Naive B cell (primary cell): ENCODE measurements at regions not wholly inside any gene's neighbourhood (a gene's known extent, or its start where the extent isn't known, plus 50 kb on each side); places are given as distances from the start of the nearest gene placed in this dataset.

Source experiments
- ATAC-seq, 2 donors: fragments of 150-1000 bp; cut with Tn5 transposase; 2 replicates each; pipeline ENCODE4 v1.10.0; 2021; ENCODE audit warnings: low read depth in 2 of 2, mild to moderate bottlenecking in 2 of 2, moderate library complexity in 2 of 2
- DNase-seq: peaks from one replicate; pipeline ENCODE4 v3.0.0; 2022
- H3K27ac Mint-ChIP-seq, 6 donors: one replicate each; pipeline ENCODE4 v1.8.0; 2020 to 2022; ENCODE audit warnings: mild to moderate bottlenecking in 6 of 6, mixed read lengths in 6 of 6, moderate library complexity in 5 of 6, inconsistent platforms in 2 of 6
- H3K27me3 Mint-ChIP-seq, 3 donors: one replicate each; pipeline ENCODE4 v1.8.0; 2021 to 2022; ENCODE audit warnings: mixed read lengths in 3 of 3, mild to moderate bottlenecking in 1 of 3
- H3K36me3 Mint-ChIP-seq, 2 donors: one replicate each; pipeline ENCODE4 v1.8.0; 2020 to 2022; ENCODE audit warnings: mixed read lengths in 2 of 2, inconsistent platforms in 1 of 2, mild to moderate bottlenecking in 1 of 2
- H3K4me1 Mint-ChIP-seq, 3 donors: one replicate each; pipeline ENCODE4 v1.8.0; 2020 to 2022; ENCODE audit warnings: mixed read lengths in 3 of 3, inconsistent platforms in 1 of 3, mild to moderate bottlenecking in 1 of 3, moderate library complexity in 1 of 3
- H3K4me3 Mint-ChIP-seq, 8 donors: one replicate each; pipeline ENCODE4 v1.8.0; 2020 to 2022; ENCODE audit warnings: mild to moderate bottlenecking in 8 of 8, mixed read lengths in 8 of 8, moderate library complexity in 8 of 8, inconsistent platforms in 2 of 8
- H3K9me3 Mint-ChIP-seq, 7 donors: one replicate each; pipeline ENCODE4 v1.8.0; 2020 to 2022; ENCODE audit warnings: mixed read lengths in 7 of 7, mild to moderate bottlenecking in 5 of 7, inconsistent platforms in 2 of 7, moderate library complexity in 1 of 7

DNA sequence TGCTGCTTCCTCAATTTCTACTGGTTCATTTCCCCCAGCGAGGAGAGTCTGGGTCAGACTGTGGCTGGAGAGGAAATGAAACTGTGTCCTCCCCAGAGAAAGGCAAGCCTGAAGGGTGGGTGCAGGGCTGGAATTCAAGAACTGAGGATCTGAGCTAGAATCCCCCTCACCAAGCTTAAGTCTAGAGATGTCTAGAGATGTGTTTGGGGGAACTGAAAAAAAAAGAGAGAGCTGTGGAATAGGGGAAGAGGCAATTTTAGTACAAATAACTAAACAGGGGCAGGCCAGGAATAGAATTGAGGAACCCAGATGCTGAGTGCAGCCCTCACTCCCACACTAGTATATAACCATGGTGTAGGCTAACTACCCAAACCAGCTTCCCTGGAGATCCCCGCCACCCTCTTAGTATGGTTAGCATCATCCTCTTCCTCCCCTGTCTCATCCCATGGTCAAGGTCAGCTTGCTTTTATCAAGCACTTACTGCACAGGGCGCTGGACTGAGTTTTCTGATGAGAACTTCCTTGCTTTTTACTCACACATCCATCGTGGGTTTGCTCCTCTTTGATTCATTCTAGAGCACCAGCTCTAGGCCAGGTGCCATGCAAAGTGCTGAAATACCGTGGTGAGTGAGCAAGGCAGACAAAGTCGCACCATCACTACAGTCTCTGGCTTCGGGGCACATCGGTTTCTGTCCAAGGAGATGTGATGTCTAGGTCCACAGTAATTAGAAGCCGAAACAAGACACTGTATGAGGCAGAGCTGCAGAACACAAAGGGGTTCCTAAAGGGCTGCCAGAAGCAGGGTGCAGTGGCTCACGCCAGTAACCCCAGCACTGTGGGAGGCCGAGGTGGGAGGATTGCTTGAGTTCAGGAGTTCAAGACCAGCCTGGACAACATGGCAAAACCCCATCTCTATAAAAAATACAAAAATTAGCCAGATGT lies 112.9 kb upstream of the IPO9 start:
- Mint-ChIP-seq H3K36me3 (no peaks in the 10 kb centered on the region), H3K9me3 (no peaks in the 10 kb centered on the region), H3K4me1 (peaks cover 23 to 36% (median 31%) of the 10 kb centered on the region in 3 donors), H3K4me3 (peak overlapping the region in 5 of 8 donors; percentile 5 to 70 (median 55)), H3K27ac (peak overlapping the region; percentile 1 to 86 (median 48)), H3K27me3 (no peaks in the 10 kb centered on the region)
- peak; percentile 55 for DNase-seq
- peak; percentile 87 to 88 for ATAC-seq

DNA sequence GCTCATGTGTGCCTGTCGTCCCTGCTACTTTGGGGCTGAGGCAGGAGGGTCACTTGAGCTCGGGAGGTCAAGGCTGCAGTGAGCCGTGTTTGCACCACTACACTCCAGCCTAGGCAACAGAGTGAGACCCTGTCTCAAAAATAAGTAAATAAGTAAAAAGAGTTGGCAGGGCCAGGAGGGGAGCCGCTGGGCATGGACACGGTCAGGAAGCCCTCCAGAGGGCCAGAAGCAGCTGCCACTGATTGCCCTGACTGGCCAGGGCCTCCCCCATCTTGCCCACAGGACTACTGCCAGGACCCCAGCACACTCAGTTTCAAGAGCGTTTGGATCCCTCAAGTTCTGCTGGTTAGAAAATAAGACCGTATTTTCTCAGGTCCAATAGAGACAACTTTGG lies 112.2 kb upstream of the IPO9 start:
- Mint-ChIP-seq H3K9me3 (no peaks in the 10 kb centered on the region), H3K27me3 (no peaks in the 10 kb centered on the region), H3K27ac (no peak overlapping the region), H3K36me3 (no peaks in the 10 kb centered on the region), H3K4me3 (no peak overlapping the region), H3K4me1 (peaks cover 23 to 36% (median 31%) of the 10 kb centered on the region in 3 donors)
- ATAC-seq (no peak), DNase-seq (no peak)

DNA sequence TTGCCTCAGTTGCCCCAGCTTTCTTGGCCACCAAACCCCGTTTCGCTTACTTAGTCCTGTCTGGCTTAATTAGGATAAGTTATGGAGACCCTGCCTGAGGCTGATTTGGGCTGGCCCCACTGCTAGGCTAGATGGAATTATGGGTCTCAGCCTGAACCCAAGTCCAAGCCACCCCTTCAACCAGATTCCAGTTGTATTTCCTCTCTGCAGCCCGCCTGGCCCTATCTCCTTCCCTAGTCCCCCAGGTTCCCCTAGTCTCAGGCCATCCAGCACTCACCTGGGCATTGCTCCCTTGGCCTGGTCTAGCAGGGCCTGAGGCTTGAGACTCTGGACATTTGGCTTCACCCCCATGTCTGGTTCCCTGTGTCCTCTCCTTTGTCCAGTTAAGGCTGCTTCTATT lies 111.7 kb upstream of the IPO9 start:
- ATAC-seq, result no peak
- Mint-ChIP-seq H3K27me3 (no peaks in the 10 kb centered on the region), H3K9me3 (no peaks in the 10 kb centered on the region), H3K4me1 (peaks cover 23 to 36% (median 31%) of the 10 kb centered on the region in 3 donors), H3K36me3 (no peaks in the 10 kb centered on the region), H3K4me3 (peak overlapping the region in 1 of 8 donors; percentile 65), H3K27ac (peak overlapping the region in 2 of 6 donors; percentile 28 to 59)
- no peak for DNase-seq

- H3K36me3 Mint-ChIP-seq, result no peaks in the 10 kb centered on the region
- H3K4me3 Mint-ChIP-seq, result peak overlapping the region in 2 of 8 donors; percentile 49 to 68
- H3K27me3 Mint-ChIP-seq, result no peaks in the 10 kb centered on the region
- peaks cover 23 to 36% (median 31%) of the 10 kb centered on the region in 3 donors for H3K4me1 Mint-ChIP-seq
- ATAC-seq (no peak), DNase-seq (no peak)
- H3K9me3 Mint-ChIP-seq, result no peaks in the 10 kb centered on the region
- peak overlapping the region in 2 of 6 donors; percentile 76 to 86 for H3K27ac Mint-ChIP-seq
Measured at GRCh38 chr1:201718346-201719202, 110.4 kb upstream of the IPO9 start.

DNA sequence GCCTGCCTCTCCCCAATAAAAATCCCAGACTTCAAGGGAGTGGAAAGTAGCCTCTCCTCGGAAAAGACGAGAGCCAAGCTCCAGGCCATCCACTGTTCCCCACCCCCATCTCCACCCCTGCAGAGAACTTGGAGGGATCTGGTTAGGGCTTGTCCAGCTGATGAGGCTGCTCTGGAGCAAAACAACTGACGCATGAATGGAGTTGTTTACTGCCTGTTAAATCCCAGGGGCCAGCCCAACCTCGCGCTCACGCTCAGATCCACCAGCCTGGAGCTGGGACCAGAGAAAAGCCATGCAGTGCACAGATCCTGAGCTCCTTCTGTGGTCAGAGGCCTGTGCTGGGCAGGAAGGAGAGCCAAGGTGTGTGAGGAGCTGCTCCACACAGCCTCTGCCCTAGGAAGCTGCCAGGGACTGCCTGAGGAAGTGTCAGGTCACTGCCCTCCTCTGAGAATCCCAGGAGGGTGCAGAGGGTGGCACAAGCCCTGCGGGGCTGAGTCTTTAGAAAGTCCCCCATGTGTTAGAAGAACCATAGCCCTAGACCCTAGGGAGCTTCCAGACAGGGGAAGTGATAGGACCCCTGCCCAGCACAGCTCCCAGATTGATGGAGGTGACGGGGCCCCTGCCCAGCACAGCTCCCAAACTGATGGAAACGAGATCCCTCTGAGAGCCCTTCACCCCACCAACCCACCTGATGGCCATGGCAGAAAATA lies 109.0 kb upstream of the IPO9 start:
- no peaks in the 10 kb centered on the region for H3K9me3 Mint-ChIP-seq
- no peak overlapping the region for H3K27ac Mint-ChIP-seq
- DNase-seq (no peak), ATAC-seq (no peak)
- peaks cover 0 to 1% (median 0%) of the 10 kb centered on the region in 3 donors for H3K27me3 Mint-ChIP-seq
- peak overlapping the region in 1 of 8 donors; percentile 77 for H3K4me3 Mint-ChIP-seq
- no peaks in the 10 kb centered on the region for H3K36me3 Mint-ChIP-seq
- H3K4me1 Mint-ChIP-seq, result peaks cover 23 to 36% (median 31%) of the 10 kb centered on the region in 3 donors

DNA sequence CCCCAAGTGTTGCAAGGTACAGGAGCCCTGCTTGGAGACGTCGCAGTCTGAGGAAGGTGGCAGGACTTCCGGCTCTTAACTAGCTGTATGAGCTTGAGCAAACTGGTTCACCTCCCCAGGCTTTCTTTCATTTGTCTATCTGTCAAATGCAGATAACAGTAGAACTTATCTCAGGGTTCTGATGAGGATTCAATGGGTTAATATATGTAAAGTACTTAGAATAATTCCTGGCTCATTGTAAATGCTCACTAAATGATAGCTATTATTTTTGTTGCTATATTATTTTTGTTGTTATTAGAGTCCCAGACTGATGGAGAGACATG lies 108.5 kb upstream of the IPO9 start:
- no peaks in the 10 kb centered on the region for H3K36me3 Mint-ChIP-seq
- no peak for DNase-seq
- H3K4me1 Mint-ChIP-seq, result peaks cover 23 to 35% (median 27%) of the 10 kb centered on the region in 3 donors
- no peak overlapping the region for H3K27ac Mint-ChIP-seq
- no peak for ATAC-seq
- peaks cover 0 to 4% (median 0%) of the 10 kb centered on the region in 3 donors for H3K27me3 Mint-ChIP-seq
- peak overlapping the region in 1 of 8 donors; percentile 77 for H3K4me3 Mint-ChIP-seq
- H3K9me3 Mint-ChIP-seq, result no peaks in the 10 kb centered on the region

DNA sequence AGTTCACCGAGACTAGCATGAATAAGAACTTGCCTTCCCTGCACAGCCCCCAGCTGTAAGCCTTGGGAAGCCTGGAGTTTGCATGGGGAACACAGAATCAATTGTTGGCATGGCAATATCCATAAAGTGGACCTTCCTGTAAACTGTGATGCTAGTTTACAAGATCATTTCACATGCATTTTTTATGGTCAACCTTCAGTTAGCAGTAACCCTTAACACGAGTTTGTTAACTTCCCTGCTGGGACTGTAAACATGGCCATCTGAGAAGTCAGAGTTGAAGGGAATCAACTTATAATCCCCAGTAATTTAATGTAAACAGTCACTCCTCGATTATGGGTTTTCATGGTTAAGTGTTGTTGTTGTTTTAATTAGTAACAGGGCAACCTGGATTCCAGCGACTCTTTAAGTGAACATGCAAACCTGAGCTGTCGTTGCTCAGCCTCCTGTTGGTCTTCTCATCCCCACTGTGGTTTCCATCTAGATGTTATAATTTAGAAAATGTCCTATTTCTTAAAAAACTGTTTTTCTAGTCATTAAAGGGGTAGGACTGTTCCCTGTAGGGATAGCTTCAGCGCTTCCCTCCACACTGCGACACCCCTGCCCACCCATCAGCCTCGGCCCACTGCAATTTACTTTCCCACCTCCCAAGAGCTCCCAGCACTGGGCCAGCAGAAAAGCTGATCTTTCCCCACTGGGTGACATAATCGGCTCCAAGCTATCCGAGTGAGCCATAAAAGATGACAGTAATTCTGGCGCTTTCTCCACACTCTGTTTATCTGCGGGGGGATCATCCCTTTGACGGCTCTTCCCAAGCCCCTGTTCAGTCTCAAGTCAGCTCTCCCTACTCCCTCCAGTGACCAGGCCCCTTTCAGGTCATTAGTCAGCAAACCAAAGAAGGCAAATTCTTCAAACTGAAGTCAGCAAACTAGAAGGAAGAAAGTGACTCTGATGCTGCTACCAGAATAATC lies 107.6 kb upstream of the IPO9 start:
- ATAC-seq (no peak), DNase-seq (no peak)
- Mint-ChIP-seq H3K36me3 (no peaks in the 10 kb centered on the region), H3K9me3 (no peaks in the 10 kb centered on the region), H3K27me3 (peaks cover 0 to 4% (median 0%) of the 10 kb centered on the region in 3 donors), H3K4me1 (peaks cover 14 to 27% (median 18%) of the 10 kb centered on the region in 3 donors), H3K4me3 (peak overlapping the region in 1 of 8 donors; percentile 29), H3K27ac (peak overlapping the region in 1 of 6 donors; percentile 23)

DNA sequence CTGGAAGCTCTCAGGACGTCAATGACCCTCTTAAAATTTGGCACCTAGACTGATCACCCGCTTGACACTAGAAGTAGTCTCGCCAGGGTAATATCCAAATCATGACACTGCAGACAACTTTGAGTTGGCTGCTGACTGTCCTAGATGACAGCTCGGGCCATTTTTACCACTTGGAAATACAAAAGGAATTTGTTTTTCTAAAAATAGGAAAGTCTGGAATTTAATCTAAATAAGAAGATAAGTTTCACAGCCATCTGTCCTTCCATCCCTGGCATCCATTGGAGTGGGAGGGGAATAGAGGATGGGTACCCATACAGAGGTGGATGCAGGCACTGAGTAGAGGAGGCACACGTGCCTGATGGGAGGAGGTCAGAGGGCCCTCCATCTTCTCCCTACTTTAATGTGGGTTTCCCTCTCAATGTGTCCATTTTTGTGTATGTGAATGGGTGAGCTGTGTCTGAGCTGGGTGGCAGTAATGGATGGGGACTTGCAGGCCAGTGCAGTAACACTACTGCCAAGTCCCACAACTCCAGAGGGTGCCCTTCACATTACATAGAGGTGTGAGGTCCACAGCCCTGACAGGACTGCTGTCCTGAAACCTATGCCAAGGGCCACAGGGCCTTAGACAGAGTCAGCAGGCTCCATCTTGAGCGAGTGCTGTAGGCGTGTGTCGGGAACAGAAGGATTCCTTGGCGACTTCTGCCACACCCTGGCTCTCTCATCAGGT lies 104.8 kb upstream of the IPO9 start:
- ATAC-seq (no peak), DNase-seq (no peak)
- no peaks in the 10 kb centered on the region for H3K36me3 Mint-ChIP-seq
- no peak overlapping the region for H3K27ac Mint-ChIP-seq
- H3K4me1 Mint-ChIP-seq, result peaks cover 2 to 8% (median 3%) of the 10 kb centered on the region in 3 donors
- no peaks in the 10 kb centered on the region for H3K9me3 Mint-ChIP-seq
- peaks cover 0 to 4% (median 0%) of the 10 kb centered on the region in 3 donors for H3K27me3 Mint-ChIP-seq
- H3K4me3 Mint-ChIP-seq, result no peak overlapping the region

GRCh38 chr1:201724766-201725118 lies 104.2 kb upstream of the IPO9 start:
- no peaks in the 10 kb centered on the region for H3K36me3 Mint-ChIP-seq
- no peak for DNase-seq
- H3K9me3 Mint-ChIP-seq, result no peaks in the 10 kb centered on the region
- H3K4me1 Mint-ChIP-seq, result peaks cover 0 to 7% (median 3%) of the 10 kb centered on the region in 3 donors
- H3K27ac Mint-ChIP-seq, result no peak overlapping the region
- ATAC-seq, result no peak
- no peak overlapping the region for H3K4me3 Mint-ChIP-seq
- H3K27me3 Mint-ChIP-seq, result peaks cover 0 to 4% (median under 1%) of the 10 kb centered on the region in 3 donors

DNA sequence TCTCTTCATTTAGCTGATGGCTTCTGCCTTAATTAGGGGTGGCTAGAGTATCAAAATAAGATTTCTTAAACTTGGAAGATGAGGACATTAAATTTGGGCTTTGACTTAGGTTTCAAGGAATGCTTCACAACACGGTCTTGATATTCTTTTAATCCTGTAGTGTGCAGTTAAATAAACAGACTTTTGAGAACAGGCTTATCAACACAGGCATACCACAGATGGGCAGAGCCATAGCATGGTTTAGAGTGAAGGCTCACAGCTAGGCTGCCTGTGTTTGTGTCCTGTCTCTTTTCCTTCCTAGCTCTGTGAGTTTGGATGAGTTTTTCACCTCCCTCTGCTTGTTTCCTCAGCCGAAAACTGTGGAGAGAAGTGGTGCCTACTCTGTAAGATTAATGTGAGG lies 102.3 kb upstream of the IPO9 start:
- Mint-ChIP-seq H3K4me3 (no peak overlapping the region), H3K4me1 (no peaks in the 10 kb centered on the region), H3K27me3 (peaks cover 3 to 15% (median 4%) of the 10 kb centered on the region in 3 donors), H3K36me3 (no peaks in the 10 kb centered on the region), H3K27ac (no peak overlapping the region), H3K9me3 (no peaks in the 10 kb centered on the region)
- DNase-seq (no peak), ATAC-seq (no peak)

- Mint-ChIP-seq H3K27ac (no peak overlapping the region), H3K27me3 (peaks cover 3 to 19% (median 4%) of the 10 kb centered on the region in 3 donors), H3K4me1 (peaks cover 0 to 2% (median 0%) of the 10 kb centered on the region in 3 donors), H3K9me3 (no peaks in the 10 kb centered on the region), H3K36me3 (no peaks in the 10 kb centered on the region), H3K4me3 (no peak overlapping the region)
- ATAC-seq (no peak), DNase-seq (no peak)
Measured at GRCh38 chr1:201728731-201729130, 100.2 kb upstream of the IPO9 start.
